ENCODE measurements at regions not wholly inside any gene's neighbourhood (a gene's known extent, or its start where the extent isn't known, plus 50 kb on each side); places are given as distances from the start of the nearest gene placed in this dataset.

DNA sequence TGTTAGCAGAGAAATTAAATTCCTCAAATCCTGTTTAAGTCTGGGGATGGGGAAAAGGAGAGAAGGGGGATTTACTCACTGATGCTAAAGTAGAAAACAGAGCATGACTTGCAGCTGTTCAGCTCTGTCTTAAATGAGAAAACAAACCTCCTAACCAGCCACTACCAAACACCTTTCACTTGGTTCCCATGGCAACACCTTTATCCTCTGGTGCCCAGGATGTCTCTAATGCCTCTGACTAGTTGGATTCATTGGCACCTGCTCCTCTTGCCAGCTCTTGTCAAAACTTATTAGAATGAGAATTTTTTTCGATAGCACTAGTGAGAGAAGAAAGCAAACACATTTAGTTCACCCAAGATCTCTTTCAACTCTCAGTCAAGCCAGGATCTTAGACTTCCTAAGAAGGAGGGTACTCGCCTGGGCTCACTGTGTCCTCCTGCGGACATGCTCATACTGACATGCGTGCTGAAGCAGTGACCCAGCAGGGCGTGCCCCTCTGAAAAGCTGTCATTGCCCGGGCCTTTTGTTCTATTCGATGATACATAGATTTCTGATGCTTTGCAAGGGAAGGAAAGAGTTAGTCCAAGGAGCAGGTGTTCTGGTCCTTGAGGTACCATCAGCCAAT is 656.0 kb upstream of the CELF4 start:
- TF ChIP-seq TAF1 (IDR thresholded peaks at IDR 0.05; ENCODE audit: low read depth, low read length) (no peak), EZH2 (IDR thresholded peaks at IDR 0.05; ENCODE audit: low read depth, low read length, severe bottlenecking) (no peak), TCF12 (IDR thresholded peaks at IDR 0.05; ENCODE audit: low read depth, low read length) (no peak), EP300 (IDR thresholded peaks at IDR 0.05; ENCODE audit: borderline replicate concordance in 1 of 2, low read depth in 2 of 2, low read length in 2 of 2) (no peak), POLR2A (IDR thresholded peaks at IDR 0.05; ENCODE audit: control extremely low read depth in 1 of 2, low read depth in 2 of 2, low read length in 2 of 2) (no peak), GTF2F1 (IDR thresholded peaks at IDR 0.05; ENCODE audit: borderline replicate concordance, low read depth, low read length) (no peak)
- TF ChIP-seq, protein P1, sequence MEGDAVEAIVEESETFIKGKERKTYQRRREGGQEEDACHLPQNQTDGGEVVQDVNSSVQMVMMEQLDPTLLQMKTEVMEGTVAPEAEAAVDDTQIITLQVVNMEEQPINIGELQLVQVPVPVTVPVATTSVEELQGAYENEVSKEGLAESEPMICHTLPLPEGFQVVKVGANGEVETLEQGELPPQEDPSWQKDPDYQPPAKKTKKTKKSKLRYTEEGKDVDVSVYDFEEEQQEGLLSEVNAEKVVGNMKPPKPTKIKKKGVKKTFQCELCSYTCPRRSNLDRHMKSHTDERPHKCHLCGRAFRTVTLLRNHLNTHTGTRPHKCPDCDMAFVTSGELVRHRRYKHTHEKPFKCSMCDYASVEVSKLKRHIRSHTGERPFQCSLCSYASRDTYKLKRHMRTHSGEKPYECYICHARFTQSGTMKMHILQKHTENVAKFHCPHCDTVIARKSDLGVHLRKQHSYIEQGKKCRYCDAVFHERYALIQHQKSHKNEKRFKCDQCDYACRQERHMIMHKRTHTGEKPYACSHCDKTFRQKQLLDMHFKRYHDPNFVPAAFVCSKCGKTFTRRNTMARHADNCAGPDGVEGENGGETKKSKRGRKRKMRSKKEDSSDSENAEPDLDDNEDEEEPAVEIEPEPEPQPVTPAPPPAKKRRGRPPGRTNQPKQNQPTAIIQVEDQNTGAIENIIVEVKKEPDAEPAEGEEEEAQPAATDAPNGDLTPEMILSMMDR (IDR thresholded peaks at IDR 0.05; ENCODE audit: control extremely low read depth in 1 of 3, insufficient read depth in 1 of 3, low read depth in 1 of 3, low read length in 3 of 3): no peak
- TF ChIP-seq, protein P2, sequence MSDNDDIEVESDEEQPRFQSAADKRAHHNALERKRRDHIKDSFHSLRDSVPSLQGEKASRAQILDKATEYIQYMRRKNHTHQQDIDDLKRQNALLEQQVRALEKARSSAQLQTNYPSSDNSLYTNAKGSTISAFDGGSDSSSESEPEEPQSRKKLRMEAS (IDR thresholded peaks at IDR 0.05): no peak
- TF ChIP-seq, protein P3, sequence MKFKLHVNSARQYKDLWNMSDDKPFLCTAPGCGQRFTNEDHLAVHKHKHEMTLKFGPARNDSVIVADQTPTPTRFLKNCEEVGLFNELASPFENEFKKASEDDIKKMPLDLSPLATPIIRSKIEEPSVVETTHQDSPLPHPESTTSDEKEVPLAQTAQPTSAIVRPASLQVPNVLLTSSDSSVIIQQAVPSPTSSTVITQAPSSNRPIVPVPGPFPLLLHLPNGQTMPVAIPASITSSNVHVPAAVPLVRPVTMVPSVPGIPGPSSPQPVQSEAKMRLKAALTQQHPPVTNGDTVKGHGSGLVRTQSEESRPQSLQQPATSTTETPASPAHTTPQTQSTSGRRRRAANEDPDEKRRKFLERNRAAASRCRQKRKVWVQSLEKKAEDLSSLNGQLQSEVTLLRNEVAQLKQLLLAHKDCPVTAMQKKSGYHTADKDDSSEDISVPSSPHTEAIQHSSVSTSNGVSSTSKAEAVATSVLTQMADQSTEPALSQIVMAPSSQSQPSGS (IDR thresholded peaks at IDR 0.05; ENCODE audit: low read length): no peak

All from H1 (cell line).